Hematopoietic multipotent progenitor cell treated with erythropoietin and hydrocortisone succinate and interleukin-3 and kit ligand, for 4 days (in vitro differentiated cells): ENCODE measurements at regions not wholly inside any gene's neighbourhood (a gene's known extent, or its start where the extent isn't known, plus 50 kb on each side); places are given as distances from the start of the nearest gene placed in this dataset.
"Not testable (repeated sequence)": the region's sequence is repeated elsewhere in the genome, so short reads cannot be mapped to it uniquely, and the experiment has no call there.

ENCODE experiments used
- DNase-seq: peaks from one replicate; pipeline ENCODE4 v3.0.0-alpha.2; 2015

- DNase-seq: no peak
Measured at GRCh38 chr4:151459375-151459774, 50.4 kb downstream of the FHIP1A start.

DNA sequence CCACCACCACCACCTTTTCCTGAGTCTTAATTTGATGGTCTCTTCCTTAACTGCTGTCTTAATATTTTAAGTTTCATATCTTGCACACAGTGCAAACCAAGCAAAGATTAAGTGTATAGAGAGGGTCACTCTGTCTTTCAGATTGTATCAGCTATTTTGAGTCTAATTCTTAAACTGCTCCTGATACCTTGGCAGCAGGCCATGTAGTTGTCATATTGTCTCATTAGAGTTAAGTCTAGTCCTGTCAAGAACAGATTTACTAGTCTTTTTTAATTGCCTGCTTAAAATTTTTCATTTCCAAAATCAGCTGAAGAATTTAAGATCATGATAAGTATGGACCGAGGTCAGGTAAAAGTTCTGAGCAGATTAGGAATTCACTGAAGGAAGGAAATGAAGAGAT is 51.5 kb downstream of the FHIP1A start:
- DNase-seq: no peak

GRCh38 chr4:151462554-151462953 is 53.6 kb downstream of the FHIP1A start:
- DNase-seq: no peak

DNA sequence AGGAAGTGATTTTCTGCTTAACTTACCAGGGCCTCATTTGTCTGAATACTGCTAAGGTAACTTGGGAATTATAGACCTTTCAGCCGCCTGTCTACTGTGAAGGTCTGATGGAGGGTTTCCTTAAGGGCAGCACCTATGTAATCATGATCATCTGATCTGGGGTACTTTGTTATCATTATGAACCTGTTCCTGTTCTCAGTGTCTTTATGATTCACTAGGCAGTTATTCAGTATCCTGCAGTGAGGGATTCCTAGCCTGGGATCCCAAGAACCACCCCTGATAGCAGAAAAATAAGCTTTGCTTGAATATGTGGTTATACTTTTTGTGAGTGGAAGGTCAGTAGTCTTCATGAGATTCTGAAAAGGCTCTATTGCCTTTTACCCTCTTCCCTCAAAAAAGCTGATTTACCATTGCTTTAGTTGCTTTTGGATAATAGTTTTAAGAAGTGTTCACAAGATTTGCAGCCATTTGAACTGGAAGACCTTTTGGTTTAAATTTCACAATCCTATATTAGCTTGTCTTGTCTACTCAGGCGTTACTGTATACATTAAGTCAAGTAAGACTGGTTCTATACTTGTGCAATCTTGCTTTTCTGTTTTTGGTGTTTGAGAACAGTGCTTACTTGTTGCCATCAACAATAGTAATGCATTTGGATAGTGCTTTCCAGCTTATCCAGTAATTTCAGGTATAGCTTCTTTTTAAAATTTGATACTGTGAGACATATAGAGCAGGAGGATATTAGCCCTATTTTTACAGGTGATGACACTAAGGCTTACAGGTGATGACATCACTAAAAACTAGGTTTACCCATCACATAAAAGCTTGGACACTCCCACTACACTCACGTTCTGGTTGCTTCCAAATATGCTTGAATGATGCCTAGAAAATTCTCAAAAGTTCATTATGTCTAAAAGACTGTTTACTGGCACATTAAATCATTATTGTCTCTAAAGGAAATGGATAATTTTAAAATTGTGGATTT is 60.0 kb downstream of the FHIP1A start:
- DNase-seq: no peak

- no peak for DNase-seq
Measured at GRCh38 chr4:151469970-151470369, 61.0 kb downstream of the FHIP1A start.

GRCh38 chr4:151471728-151472127 is 62.8 kb downstream of the FHIP1A start:
- DNase-seq: no peak

- no peak for DNase-seq
Measured at GRCh38 chr4:151472297-151472696, 63.3 kb downstream of the FHIP1A start.

DNA sequence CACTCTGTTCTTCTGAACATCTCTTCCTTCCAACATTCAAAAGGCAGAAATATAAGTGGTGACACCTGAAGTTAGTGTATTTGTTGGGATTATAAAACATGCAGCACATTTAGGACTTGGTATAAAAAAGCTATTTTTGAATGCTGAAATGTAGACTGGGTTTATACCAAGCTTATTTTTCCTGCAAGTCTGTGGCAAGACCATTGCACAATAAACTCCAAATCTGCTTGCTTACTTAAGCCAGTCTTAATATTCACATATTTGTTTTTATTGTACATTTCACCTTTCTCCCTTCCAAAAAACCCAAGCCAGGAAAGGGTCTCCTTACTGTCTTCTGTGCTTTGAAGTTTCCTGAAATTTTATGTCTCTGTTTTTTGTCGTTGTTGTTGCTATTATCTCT is 63.7 kb downstream of the FHIP1A start:
- DNase-seq: no peak

DNA sequence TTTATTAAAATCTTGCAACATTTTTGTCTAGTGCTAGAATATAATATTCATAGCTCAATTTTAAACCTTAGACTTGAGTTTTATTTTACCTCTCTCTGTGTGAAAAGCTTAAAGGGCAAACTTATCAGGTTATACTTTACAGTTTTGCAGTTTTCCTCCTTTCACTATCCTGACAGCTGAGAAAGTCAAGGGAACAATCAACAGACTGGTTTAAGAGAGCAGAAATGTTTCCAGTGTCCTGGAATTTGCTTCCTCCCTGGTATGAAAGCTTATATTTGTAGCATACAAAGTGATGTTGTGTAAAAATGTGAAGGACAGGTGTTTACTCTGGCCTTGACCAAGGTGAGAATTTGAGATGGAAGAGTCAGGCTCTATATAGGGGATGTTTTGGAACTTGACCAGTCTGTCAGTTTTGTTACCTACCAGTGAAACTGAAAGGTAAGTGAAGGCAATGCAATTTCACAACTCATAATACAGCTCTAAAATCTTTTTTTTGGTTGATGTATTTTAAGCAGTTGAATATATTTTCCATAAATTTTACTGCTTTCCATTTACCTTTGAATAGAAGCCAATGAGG is 64.6 kb downstream of the FHIP1A start:
- no peak for DNase-seq

GRCh38 chr4:151475035-151475714 is 66.2 kb downstream of the FHIP1A start:
- no peak for DNase-seq

GRCh38 chr4:151481813-151482212 is 72.8 kb downstream of the FHIP1A start:
- no peak for DNase-seq

DNA sequence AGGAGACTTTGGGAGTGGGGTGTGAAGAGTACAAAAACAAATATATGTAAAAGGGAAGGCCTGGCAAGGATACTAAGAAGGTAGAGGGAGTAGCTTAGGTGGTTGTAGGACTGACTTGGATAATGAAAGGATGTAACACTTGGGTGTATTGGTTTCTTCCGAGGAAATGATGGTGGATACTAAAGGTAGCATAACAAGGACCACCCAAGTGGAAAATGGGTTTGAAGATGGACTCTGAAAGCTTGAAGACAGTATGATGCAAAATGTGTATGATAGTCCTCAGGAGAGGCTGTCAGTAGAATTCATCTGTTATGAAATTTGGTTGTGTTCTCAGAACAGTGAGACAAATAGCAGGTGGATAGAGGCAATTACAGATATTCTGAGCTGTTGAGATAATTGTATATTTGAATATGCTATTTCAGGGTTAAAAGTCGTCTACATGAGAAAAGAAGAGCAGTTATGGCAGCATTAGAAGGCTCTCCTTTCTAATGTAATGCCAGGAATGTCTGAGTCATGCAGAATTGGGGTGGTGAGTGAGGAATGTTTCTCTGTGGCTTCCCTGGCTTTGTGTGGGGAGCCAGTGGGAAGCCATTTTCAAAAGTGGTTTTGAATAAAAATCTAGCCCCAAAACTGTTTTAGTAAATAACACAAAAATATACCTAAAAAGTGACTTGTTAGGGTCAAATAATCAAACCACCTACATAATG is 75.6 kb downstream of the FHIP1A start:
- DNase-seq: no peak

GRCh38 chr4:151485541-151486131 is 76.7 kb downstream of the FHIP1A start:
- DNase-seq: no peak

DNA sequence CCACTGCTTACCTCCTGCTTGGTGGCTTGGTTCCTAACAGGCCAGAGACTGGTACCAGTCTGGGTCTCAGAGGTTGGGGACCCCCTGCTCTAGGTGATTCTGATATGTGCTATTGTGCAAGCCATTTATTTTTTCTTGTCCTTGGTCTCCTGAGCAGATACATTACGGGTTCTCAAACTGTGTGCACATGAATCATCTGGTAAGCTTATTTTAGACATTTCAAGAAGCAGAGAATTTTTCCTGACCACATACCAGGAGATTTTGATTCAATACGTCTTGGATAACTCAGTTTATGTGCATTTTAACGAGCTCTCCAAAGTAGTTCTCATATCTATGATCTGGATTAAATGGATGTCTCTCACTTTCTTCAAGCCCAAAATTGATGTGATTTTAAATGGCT is 77.2 kb downstream of the FHIP1A start:
- DNase-seq: no peak

GRCh38 chr4:151488968-151489367 is 80.0 kb downstream of the FHIP1A start:
- no peak for DNase-seq

DNA sequence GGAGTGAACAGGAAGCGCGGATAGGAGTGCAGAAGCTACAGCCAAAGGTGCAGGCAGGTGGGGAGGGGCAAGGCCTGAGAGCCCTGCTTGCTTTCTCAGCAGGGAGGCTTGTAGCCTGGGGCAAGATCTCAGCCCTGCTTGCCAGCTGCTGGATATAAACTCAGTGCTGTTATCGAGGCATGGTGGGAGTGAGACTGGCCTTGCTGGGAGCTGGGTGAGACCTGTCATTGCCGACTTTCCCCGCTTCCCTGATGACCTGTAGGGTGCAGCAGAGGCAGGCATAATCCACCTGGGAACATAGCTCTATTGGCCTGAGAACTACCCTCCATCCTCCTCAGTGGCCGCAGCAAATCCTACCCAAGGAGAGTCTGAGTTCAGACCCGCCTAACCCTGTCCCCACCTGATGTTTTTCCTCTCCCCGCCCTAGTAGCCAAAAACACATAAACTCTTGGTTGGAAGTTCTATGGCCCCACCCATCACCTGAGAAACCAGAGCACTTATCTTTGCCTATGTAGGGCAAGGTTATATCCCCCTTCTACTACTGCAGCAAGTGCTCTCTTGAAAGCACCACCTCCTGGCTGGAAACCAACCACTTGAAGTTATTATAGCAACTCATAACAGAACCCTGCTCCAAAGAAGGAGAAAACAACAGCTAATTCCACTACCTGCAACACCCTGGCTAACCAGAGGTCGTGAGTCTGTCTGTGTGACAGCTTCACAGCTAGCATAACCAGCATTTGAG is 80.7 kb downstream of the FHIP1A start:
- DNase-seq: no peak

- DNase-seq: not testable (repeated sequence)
Measured at GRCh38 chr4:151495612-151496011, 86.6 kb downstream of the FHIP1A start.

- DNase-seq: not testable (repeated sequence)
Measured at GRCh38 chr4:151511548-151511947, 102.6 kb downstream of the FHIP1A start.

GRCh38 chr4:151517896-151518295 is 108.9 kb downstream of the FHIP1A start:
- no peak for DNase-seq

DNA sequence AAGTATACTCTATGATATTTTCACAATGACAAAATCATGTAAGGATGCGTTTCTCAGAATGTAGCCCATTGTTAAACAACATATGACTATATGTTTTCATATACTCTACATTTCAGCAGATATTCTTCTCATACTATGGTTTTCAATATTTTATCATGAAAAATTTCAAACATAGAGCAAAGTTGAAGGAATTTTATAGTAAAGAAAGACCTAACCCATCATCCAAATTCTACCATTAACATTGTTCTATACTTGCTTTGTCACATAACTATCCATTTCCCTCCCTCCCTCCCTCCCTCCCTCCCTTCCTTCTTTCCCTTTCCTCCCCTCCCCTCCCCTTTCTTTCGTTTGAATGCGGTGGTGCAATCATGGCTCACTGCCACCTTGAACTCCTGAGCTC is 109.4 kb downstream of the FHIP1A start:
- no peak for DNase-seq

- no peak for DNase-seq
Measured at GRCh38 chr4:151519728-151520415, 110.9 kb downstream of the FHIP1A start.
